SU-DHL-6 (cell line): ENCODE measurements at regions not wholly inside any gene's neighbourhood (a gene's known extent, or its start where the extent isn't known, plus 50 kb on each side); places are given as distances from the start of the nearest gene placed in this dataset.

Experiments used
- H2AFZ ChIP-seq: fragments of 200-600 bp; sonication (generic); 2 replicates; pipeline ENCODE4 v1.6.1; 2014; ENCODE audit warnings: low read depth, mild to moderate bottlenecking, moderate library complexity, mixed read lengths, antibody characterized with exemption, low read length; ENCODE audit not compliant: severe bottlenecking
- H3F3A ChIP-seq: fragments of 200-600 bp; shearing (Covaris generic); 2 replicates; pipeline ENCODE4 v1.6.0; 2016; ENCODE audit warnings: antibody characterized with exemption, mild to moderate bottlenecking; ENCODE audit not compliant: insufficient read depth
- H3K27ac ChIP-seq: fragments of 200-600 bp; sonication (generic); 2 replicates; pipeline ENCODE4 v1.5.1; 2016; ENCODE audit warnings: low read depth, mild to moderate bottlenecking, low read length, moderate library complexity, mixed read lengths
- H3K27me3 ChIP-seq: fragments of 200-600 bp; sonication (generic), shearing (Covaris generic); 2 replicates; pipeline ENCODE4 v1.6.0; 2014; ENCODE audit warnings: mild to moderate bottlenecking, low read length
- H3K36me3 ChIP-seq: fragments of 200-600 bp; sonication (generic); 2 replicates; pipeline ENCODE4 v1.6.1; 2014; ENCODE audit warnings: mild to moderate bottlenecking, low read length, mixed read lengths
- H3K4me2 ChIP-seq: fragments of 300-600, 200-600 bp; shearing (Covaris generic), sonication (generic); 2 replicates; pipeline ENCODE4 v1.6.0; 2014; ENCODE audit warnings: low read length, low read depth, mild to moderate bottlenecking; ENCODE audit not compliant: poor library complexity, severe bottlenecking
- H3K4me3 ChIP-seq: fragments of 200-600 bp; sonication (generic); 2 replicates; pipeline ENCODE4 v1.5.1; 2014; ENCODE audit warnings: antibody characterized with exemption, low read length, mild to moderate bottlenecking, mixed read lengths; ENCODE audit not compliant: insufficient read depth, poor library complexity, severe bottlenecking
- H3K79me2 ChIP-seq: fragments of 200-600 bp; sonication (generic); 2 replicates; pipeline ENCODE4 v1.6.1; 2014; ENCODE audit warnings: mild to moderate bottlenecking, low read length, moderate library complexity; ENCODE audit not compliant: insufficient read depth
- H3K9ac ChIP-seq: fragments of 200-600 bp; sonication (generic); 2 replicates; pipeline ENCODE4 v1.7.0; 2014; ENCODE audit warnings: mild to moderate bottlenecking, low read length
- H3K9me2 ChIP-seq: fragments of 200-600 bp; sonication (generic); replicated peaks from 2 replicates; pipeline ENCODE4 v1.6.1; 2014; ENCODE audit warnings: low read length; ENCODE audit not compliant: insufficient read depth
- H3K9me3 ChIP-seq: fragments of 200-600 bp; sonication (generic); 2 replicates; pipeline ENCODE4 v1.6.1; 2014; ENCODE audit warnings: low read length, mixed read lengths; ENCODE audit not compliant: insufficient read depth
- H4K20me1 ChIP-seq: fragments of 200-600 bp; sonication (generic); 2 replicates; pipeline ENCODE4 v1.6.1; 2014; ENCODE audit warnings: low read depth, mild to moderate bottlenecking, antibody characterized with exemption, low read length, moderate library complexity, mixed read lengths
- EZH2phosphoT487 ChIP-seq: fragments of 200-600 bp; sonication (generic), shearing (Covaris generic); conservative IDR thresholded peaks from 2 replicates; pipeline ENCODE4 v1.6.1; 2018; ENCODE audit warnings: mild to moderate bottlenecking, antibody characterized with exemption, low read length, moderate library complexity, mixed read lengths
- TF ChIP-seq, protein P1 (sequence below): fragments of 200-600 bp; sonication (generic); IDR thresholded peaks from one replicate; pipeline ENCODE4 v1.5.1; 2017; ENCODE audit warnings: antibody characterized with exemption, mild to moderate bottlenecking, low read length, moderate library complexity; ENCODE audit not compliant: insufficient read depth, poor library complexity, severe bottlenecking

GRCh38 chr6:74585753-74586152 lies 620.1 kb downstream of the COL12A1 start:
- Histone ChIP-seq H3F3A (no peaks in the 10 kb centered on the region), H3K9me3 (no peaks in the 10 kb centered on the region), H3K79me2 (no peaks in the 10 kb centered on the region), H3K36me3 (no peaks in the 10 kb centered on the region), H3K27me3 (no peaks in the 10 kb centered on the region), H3K4me2 (no peak overlapping the region), H3K9ac (no peak overlapping the region), H4K20me1 (no peaks in the 10 kb centered on the region), H3K4me3 (no peak overlapping the region), H3K9me2 (no peaks in the 10 kb centered on the region), H2AFZ (no peak overlapping the region), H3K27ac (no peak overlapping the region)
- no peak for TF ChIP-seq EZH2phosphoT487
- TF ChIP-seq, protein P1, sequence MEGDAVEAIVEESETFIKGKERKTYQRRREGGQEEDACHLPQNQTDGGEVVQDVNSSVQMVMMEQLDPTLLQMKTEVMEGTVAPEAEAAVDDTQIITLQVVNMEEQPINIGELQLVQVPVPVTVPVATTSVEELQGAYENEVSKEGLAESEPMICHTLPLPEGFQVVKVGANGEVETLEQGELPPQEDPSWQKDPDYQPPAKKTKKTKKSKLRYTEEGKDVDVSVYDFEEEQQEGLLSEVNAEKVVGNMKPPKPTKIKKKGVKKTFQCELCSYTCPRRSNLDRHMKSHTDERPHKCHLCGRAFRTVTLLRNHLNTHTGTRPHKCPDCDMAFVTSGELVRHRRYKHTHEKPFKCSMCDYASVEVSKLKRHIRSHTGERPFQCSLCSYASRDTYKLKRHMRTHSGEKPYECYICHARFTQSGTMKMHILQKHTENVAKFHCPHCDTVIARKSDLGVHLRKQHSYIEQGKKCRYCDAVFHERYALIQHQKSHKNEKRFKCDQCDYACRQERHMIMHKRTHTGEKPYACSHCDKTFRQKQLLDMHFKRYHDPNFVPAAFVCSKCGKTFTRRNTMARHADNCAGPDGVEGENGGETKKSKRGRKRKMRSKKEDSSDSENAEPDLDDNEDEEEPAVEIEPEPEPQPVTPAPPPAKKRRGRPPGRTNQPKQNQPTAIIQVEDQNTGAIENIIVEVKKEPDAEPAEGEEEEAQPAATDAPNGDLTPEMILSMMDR, result no peak

GRCh38 chr6:74581681-74582080 lies 624.2 kb downstream of the COL12A1 start:
- no peak overlapping the region for H2AFZ ChIP-seq
- no peaks in the 10 kb centered on the region for H3F3A ChIP-seq
- H3K27ac ChIP-seq, result no peak overlapping the region
- H3K9me2 ChIP-seq, result no peaks in the 10 kb centered on the region
- H4K20me1 ChIP-seq, result no peaks in the 10 kb centered on the region
- no peaks in the 10 kb centered on the region for H3K9me3 ChIP-seq
- TF ChIP-seq, protein P1, result no peak
- TF ChIP-seq EZH2phosphoT487, result no peak
- no peak overlapping the region for H3K9ac ChIP-seq
- H3K79me2 ChIP-seq, result no peaks in the 10 kb centered on the region
- no peaks in the 10 kb centered on the region for H3K36me3 ChIP-seq
- no peak overlapping the region for H3K4me3 ChIP-seq
- H3K4me2 ChIP-seq, result no peak overlapping the region
- no peaks in the 10 kb centered on the region for H3K27me3 ChIP-seq

DNA sequence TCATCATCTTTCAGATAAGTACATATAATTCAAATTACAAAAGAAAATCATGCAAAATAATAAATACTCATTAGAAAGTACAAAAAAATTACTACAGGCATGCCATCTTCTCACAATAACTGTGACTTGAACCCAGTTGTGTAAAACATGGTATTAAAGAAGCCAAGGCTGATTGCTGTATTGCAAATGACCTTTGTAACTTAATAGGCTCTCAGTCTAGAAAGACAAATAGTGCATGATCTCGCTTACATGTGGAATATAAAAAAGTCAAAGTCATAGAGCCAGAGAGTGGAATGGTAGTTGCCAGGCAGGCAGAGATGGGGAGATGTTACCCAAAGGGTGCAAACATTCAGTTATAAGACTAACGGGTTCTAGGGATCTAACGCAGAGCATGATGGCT lies 626.1 kb downstream of the COL12A1 start:
- Histone ChIP-seq H3K4me2 (no peak overlapping the region), H3F3A (no peaks in the 10 kb centered on the region), H3K27me3 (no peaks in the 10 kb centered on the region), H4K20me1 (no peaks in the 10 kb centered on the region), H2AFZ (no peak overlapping the region), H3K27ac (no peak overlapping the region), H3K9me3 (no peaks in the 10 kb centered on the region), H3K9ac (no peak overlapping the region), H3K9me2 (no peaks in the 10 kb centered on the region), H3K36me3 (no peaks in the 10 kb centered on the region), H3K79me2 (no peaks in the 10 kb centered on the region), H3K4me3 (no peak overlapping the region)
- TF ChIP-seq, protein P1, result no peak
- no peak for TF ChIP-seq EZH2phosphoT487

DNA sequence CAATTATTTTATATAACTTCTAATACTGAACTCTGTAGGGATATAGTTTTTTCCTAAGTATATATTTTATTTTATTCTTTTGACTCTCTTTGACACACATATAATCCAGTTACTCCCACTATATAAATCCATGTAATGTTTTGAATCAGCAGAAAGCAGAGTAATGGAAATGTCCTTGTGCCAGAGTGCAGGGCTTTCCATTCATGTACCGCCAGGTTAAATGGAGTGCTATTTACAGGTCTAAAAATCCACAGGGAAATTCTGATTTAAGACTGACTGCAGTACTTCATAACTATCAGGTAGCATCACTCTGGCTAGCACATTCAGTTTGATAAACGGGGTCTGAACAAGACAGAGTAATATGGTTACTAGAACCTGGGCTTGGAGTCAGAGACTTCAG lies 626.8 kb downstream of the COL12A1 start:
- TF ChIP-seq, protein P1, result no peak
- TF ChIP-seq EZH2phosphoT487, result no peak
- no peaks in the 10 kb centered on the region for H3K9me3 ChIP-seq
- H2AFZ ChIP-seq, result no peak overlapping the region
- H3K27ac ChIP-seq, result no peak overlapping the region
- H3K79me2 ChIP-seq, result no peaks in the 10 kb centered on the region
- H3K36me3 ChIP-seq, result no peaks in the 10 kb centered on the region
- H3K9me2 ChIP-seq, result no peaks in the 10 kb centered on the region
- no peak overlapping the region for H3K4me3 ChIP-seq
- H3F3A ChIP-seq, result no peaks in the 10 kb centered on the region
- no peak overlapping the region for H3K4me2 ChIP-seq
- H3K27me3 ChIP-seq, result no peaks in the 10 kb centered on the region
- no peak overlapping the region for H3K9ac ChIP-seq
- no peaks in the 10 kb centered on the region for H4K20me1 ChIP-seq
